Esophagus muscularis mucosa (tissue), 3 donors: ENCODE measurements at regions not wholly inside any gene's neighbourhood (a gene's known extent, or its start where the extent isn't known, plus 50 kb on each side); places are given as distances from the start of the nearest gene placed in this dataset.

ENCODE experiments used
- CTCF ChIP-seq, 3 experiments: fragments of 200-600 bp in 2 of 3; fragments of 450-650 bp in 1 of 3; sonication (generic) in 2 of 3; IDR thresholded peaks; one replicate each; pipeline ENCODE4 v1.5.1; 2017 to 2019; ENCODE audit warnings: antibody characterized with exemption in 3 of 3, mild to moderate bottlenecking in 2 of 3, moderate library complexity in 1 of 3
- POLR2A ChIP-seq: fragments of 450-650 bp; IDR thresholded peaks from one replicate; pipeline ENCODE4 v1.6.1; 2017; ENCODE audit warnings: antibody characterized with exemption, moderate library complexity, mild to moderate bottlenecking, low read depth

DNA sequence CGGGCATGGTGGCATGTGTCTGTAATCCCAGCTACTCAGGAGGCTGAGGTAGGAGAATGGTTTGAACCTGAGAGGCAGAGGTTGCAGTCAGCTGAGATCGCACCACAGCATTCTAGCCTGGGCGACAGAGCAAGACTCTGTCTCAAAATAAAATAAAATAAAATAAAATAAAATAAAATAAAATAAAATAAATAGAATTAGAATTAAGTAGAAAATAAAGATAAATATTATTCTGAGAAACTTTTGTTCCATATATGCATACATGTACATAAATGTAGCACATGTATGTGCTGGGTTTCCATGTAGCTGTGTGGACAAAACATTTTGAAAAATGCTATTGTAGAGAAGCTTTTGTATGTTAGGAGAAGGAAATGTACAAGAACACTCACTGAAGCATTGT is 129.4 kb upstream of the VLDLR start:
- TF ChIP-seq POLR2A = no peak
- no peak for TF ChIP-seq CTCF (IDR thresholded peaks at IDR 0.05)
